ENCODE measurements at regions not wholly inside any gene's neighbourhood (a gene's known extent, or its start where the extent isn't known, plus 50 kb on each side); places are given as distances from the start of the nearest gene placed in this dataset.

DNA sequence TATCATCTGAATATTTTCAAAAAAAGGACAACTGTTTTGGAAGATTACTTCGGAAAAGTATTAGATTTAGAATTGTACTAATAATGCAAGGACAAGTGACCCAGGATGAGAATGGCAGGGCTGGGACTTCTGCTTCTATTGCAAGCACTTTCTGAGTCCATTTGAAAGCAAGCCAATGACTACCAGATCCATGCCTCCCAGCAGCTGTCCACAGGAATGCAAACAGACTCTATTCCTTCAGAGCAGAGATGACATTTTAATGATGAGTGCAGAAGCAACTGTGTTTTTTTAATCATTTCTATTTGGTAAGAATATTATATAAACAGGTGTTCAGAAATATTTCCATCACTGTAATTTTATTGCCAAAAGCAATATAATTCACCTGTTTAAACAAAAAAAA is 456.7 kb downstream of the SOX11 start:
- TF ChIP-seq, protein P1, sequence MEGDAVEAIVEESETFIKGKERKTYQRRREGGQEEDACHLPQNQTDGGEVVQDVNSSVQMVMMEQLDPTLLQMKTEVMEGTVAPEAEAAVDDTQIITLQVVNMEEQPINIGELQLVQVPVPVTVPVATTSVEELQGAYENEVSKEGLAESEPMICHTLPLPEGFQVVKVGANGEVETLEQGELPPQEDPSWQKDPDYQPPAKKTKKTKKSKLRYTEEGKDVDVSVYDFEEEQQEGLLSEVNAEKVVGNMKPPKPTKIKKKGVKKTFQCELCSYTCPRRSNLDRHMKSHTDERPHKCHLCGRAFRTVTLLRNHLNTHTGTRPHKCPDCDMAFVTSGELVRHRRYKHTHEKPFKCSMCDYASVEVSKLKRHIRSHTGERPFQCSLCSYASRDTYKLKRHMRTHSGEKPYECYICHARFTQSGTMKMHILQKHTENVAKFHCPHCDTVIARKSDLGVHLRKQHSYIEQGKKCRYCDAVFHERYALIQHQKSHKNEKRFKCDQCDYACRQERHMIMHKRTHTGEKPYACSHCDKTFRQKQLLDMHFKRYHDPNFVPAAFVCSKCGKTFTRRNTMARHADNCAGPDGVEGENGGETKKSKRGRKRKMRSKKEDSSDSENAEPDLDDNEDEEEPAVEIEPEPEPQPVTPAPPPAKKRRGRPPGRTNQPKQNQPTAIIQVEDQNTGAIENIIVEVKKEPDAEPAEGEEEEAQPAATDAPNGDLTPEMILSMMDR (conservative IDR thresholded peaks at IDR 0.05; ENCODE audit: low read depth, low read length): no peak
- TF ChIP-seq EZH2phosphoT487 (IDR thresholded peaks at IDR 0.05; ENCODE audit: borderline replicate concordance, low read length) (no peak), EZH2 (IDR thresholded peaks at IDR 0.05; ENCODE audit: low read length, unreplicated experiment) (no peak)
